K562 (cell line): ENCODE measurements at regions not wholly inside any gene's neighbourhood (a gene's known extent, or its start where the extent isn't known, plus 50 kb on each side); places are given as distances from the start of the nearest gene placed in this dataset.

ENCODE experiments used
- ATAC-seq: fragments of 200-7000 bp; cut with Tn5 transposase; 3 replicates; pipeline ENCODE4 v1.9.1; 2020; ENCODE audit warnings: moderate library complexity
- BruUV-seq: library from RNA; stranded (reverse); fragments of 400-500 nt; replicated peaks from 2 replicates; lab custom pipeline; 2021; lab: Mats Ljungman, UMichigan
- CTCF ChIA-PET: fragments of 300-600 bp; formaldehyde crosslinking; extraction: SDS; loops from one replicate; lab custom pipeline; 2021; ENCODE audit warnings: low intra/inter-chr PET ratio; lab: Yijun Ruan, JAX
- POLR2A ChIA-PET: fragments of 300-600, 350-650 bp; sonication (Branson Sonifier 250); formaldehyde crosslinking; extraction: SDS; loops from one replicate; lab custom pipeline; 2021; ENCODE audit warnings: antibody characterized with exemption, inconsistent platforms; lab: Yijun Ruan, JAX
- DNase-seq, 4 experiments: peaks; one replicate each; pipeline versions ENCODE4 v3.0.0 to v3.0.0-alpha.2; 2011 to 2018; ENCODE audit warnings: low spot score in 3 of 4, mixed read lengths in 3 of 4; ENCODE audit errors: extremely low read depth in 1 of 4
- FAIRE-seq: peaks from 2 replicates; lab custom pipeline; 2011; peaks lifted over from hg19 to GRCh38; lab: Jason Lieb, UNC
- H2AFZ ChIP-seq: 2 replicates; pipeline ENCODE4 v1.6.0; 2011; ENCODE audit warnings: low read depth, low read length, control low read depth, inconsistent platforms
- H3K27ac ChIP-seq: fragments of 200-600 bp; 3 replicates; pipeline ENCODE4 v1.8.0; 2011; ENCODE audit warnings: low read depth, mild to moderate bottlenecking, control low read depth, inconsistent platforms, low read length, moderate library complexity, mixed read lengths; ENCODE audit errors: extremely low read depth
- H3K27me3 ChIP-seq, 2 experiments: fragments of 300-600 bp in 1 of 2; 2 replicates in 1 of 2; 3 replicates in 1 of 2; pipeline versions ENCODE4 v1.6.0 to v1.8.0; 2011; ENCODE audit warnings: inconsistent platforms in 2 of 2, low read length in 2 of 2, mild to moderate bottlenecking in 1 of 2, mixed read lengths in 1 of 2, moderate library complexity in 1 of 2; ENCODE audit not compliant: control insufficient read depth in 2 of 2, insufficient read depth in 2 of 2
- H3K36me3 ChIP-seq: fragments of 300-600 bp; 3 replicates; pipeline ENCODE4 v1.8.0; 2011; ENCODE audit warnings: mild to moderate bottlenecking, low read length, inconsistent platforms; ENCODE audit not compliant: control insufficient read depth, insufficient read depth
- H3K4me1 ChIP-seq, 2 experiments: fragments of 200-600 bp in 1 of 2; replicated peaks in 1 of 2; 2 replicates in 1 of 2; 3 replicates in 1 of 2; pipeline versions ENCODE4 v1.5.1 to v1.8.0; 2011; ENCODE audit warnings: inconsistent platforms in 2 of 2, low read length in 2 of 2, mild to moderate bottlenecking in 1 of 2, mixed read lengths in 1 of 2, moderate library complexity in 1 of 2; ENCODE audit not compliant: control insufficient read depth in 2 of 2, insufficient read depth in 2 of 2
- H3K4me2 ChIP-seq: 2 replicates; pipeline ENCODE4 v1.6.1; 2011; ENCODE audit warnings: low read length, control low read depth, inconsistent platforms, mixed read lengths; ENCODE audit not compliant: insufficient read depth
- H3K4me3 ChIP-seq: fragments of 200-600 bp; sonication (generic), shearing (Covaris generic); 2 replicates; pipeline ENCODE4 v1.5.1; 2016; ENCODE audit warnings: control low read depth, inconsistent platforms
- H3K79me2 ChIP-seq: fragments of 200-600 bp; 3 replicates; pipeline ENCODE4 v1.8.0; 2011; ENCODE audit warnings: low read length, inconsistent platforms; ENCODE audit not compliant: control insufficient read depth, insufficient read depth
- H3K9ac ChIP-seq, 2 experiments: 2 replicates each; pipeline versions ENCODE4 v1.6.0 to v1.6.1; 2011; ENCODE audit warnings: low read depth in 2 of 2, low read length in 2 of 2, control low read depth in 1 of 2, inconsistent platforms in 1 of 2, mild to moderate bottlenecking in 1 of 2, mixed read lengths in 1 of 2; ENCODE audit not compliant: insufficient read depth in 1 of 2
- H3K9me1 ChIP-seq: one replicate; pipeline ENCODE4 v1.6.0; 2011; ENCODE audit warnings: inconsistent platforms, mild to moderate bottlenecking, low read length, moderate library complexity; ENCODE audit not compliant: control insufficient read depth, insufficient read depth
- H3K9me3 ChIP-seq: replicated peaks from 2 replicates; pipeline ENCODE4 v1.5.1; 2011; ENCODE audit warnings: low read depth, low read length, inconsistent platforms; ENCODE audit not compliant: control insufficient read depth, insufficient read depth
- H4K20me1 ChIP-seq: replicated peaks from 2 replicates; pipeline ENCODE4 v1.6.1; 2011; ENCODE audit warnings: low read length, inconsistent platforms, mixed read lengths; ENCODE audit not compliant: control insufficient read depth, insufficient read depth
- C11orf30 ChIP-seq: fragments of 450-650 bp; IDR thresholded peaks from 2 replicates; pipeline ENCODE4 v1.6.1; 2016; ENCODE audit warnings: low read depth, mild to moderate bottlenecking
- CBX3 ChIP-seq, 2 experiments: IDR thresholded peaks; 1 replicate in 1 of 2; 2 replicates in 1 of 2; pipeline ENCODE4 v1.6.1; 2012; ENCODE audit warnings: inconsistent platforms in 2 of 2, low read length in 2 of 2, borderline replicate concordance in 1 of 2, control low read depth in 1 of 2
- CTCFL ChIP-seq: IDR thresholded peaks from 2 replicates; pipeline ENCODE4 v1.6.1; 2011; ENCODE audit warnings: borderline replicate concordance, low read depth, mild to moderate bottlenecking, moderate library complexity, low read length; ENCODE audit not compliant: insufficient read depth, poor library complexity, severe bottlenecking
- DDX20 ChIP-seq: fragments of 450-650 bp; IDR thresholded peaks from 2 replicates; pipeline ENCODE4 v1.6.1; 2016; ENCODE audit warnings: missing genetic modification characterization, low read depth, mild to moderate bottlenecking, missing compliant biosample characterization, moderate library complexity
- ELK3 ChIP-seq: fragments of 450-650 bp; formaldehyde crosslinking; IDR thresholded peaks from 2 replicates; pipeline ENCODE4 v1.4.0; 2020; ENCODE audit warnings: mild to moderate bottlenecking
- MAFG ChIP-seq: fragments of 450-650 bp; conservative IDR thresholded peaks from 2 replicates; pipeline ENCODE4 v1.6.1; 2016; ENCODE audit warnings: missing genetic modification characterization, missing compliant biosample characterization
- MAFK ChIP-seq: IDR thresholded peaks from 2 replicates; pipeline ENCODE4 v1.6.1; 2011; ENCODE audit warnings: low read length, improper control_type of control experiment
- MEF2A ChIP-seq: IDR thresholded peaks from 2 replicates; pipeline ENCODE4 v1.6.1; 2011; ENCODE audit warnings: low read depth, mild to moderate bottlenecking, low read length, moderate library complexity; ENCODE audit not compliant: control insufficient read depth
- PTRF ChIP-seq: fragments of 450-650 bp; IDR thresholded peaks from 2 replicates; pipeline ENCODE4 v1.6.1; 2016; ENCODE audit warnings: mild to moderate bottlenecking, missing genetic modification characterization, missing compliant biosample characterization
- ZNF143 ChIP-seq: sonication (generic); formaldehyde crosslinking; IDR thresholded peaks from 2 replicates; pipeline ENCODE4 v1.9.0; 2022; ENCODE audit warnings: mild to moderate bottlenecking, missing genetic modification reagents
- ZNF316 ChIP-seq: fragments of 450-650 bp; IDR thresholded peaks from 2 replicates; pipeline ENCODE4 v1.6.1; 2016
- WGBS: fragments of 100-300 bp; shearing (Covaris generic); methylation state at CpG from one replicate; pipeline ENCODE4 v1.1.6; 2016; ENCODE audit warnings: low coverage, mixed read lengths; ENCODE audit not compliant: insufficient coverage; ENCODE audit errors: missing lambda C conversion rate; 5-methylcytosine and 5-hydroxymethylcytosine counted together
- in situ Hi-C: fragments of 300-500 bp; cut with MboI; formaldehyde crosslinking; loops from 4 replicates; pipeline ENCODE4 v1.15.0; 2018; ENCODE audit warnings: inconsistent platforms, mixed read lengths
- intact Hi-C: fragments of 100-400 bp; cut with micrococcal nuclease; formaldehyde crosslinking; loops from 2 replicates; pipeline ENCODE4 v1.14.2; 2022
- TF ChIP-seq, protein P1 (sequence below), 2 experiments: fragments of 450-650 bp in 1 of 2; sonication (generic) in 1 of 2; formaldehyde crosslinking in 1 of 2; IDR thresholded peaks in 1 of 2; conservative IDR thresholded peaks in 1 of 2; 2 replicates each; pipeline versions ENCODE4 v1.6.1 to v1.8.1; 2016 to 2023; ENCODE audit warnings: mild to moderate bottlenecking in 2 of 2, moderate library complexity in 2 of 2, inconsistent platforms in 1 of 2, missing genetic modification reagents in 1 of 2
- TF ChIP-seq, protein P2 (sequence below), 2 experiments: fragments of 450-650 bp in 1 of 2; IDR thresholded peaks; 2 replicates each; pipeline ENCODE4 v1.6.1; 2011 to 2017; ENCODE audit warnings: low read depth in 2 of 2, antibody characterized with exemption in 1 of 2, borderline replicate concordance in 1 of 2, low read length in 1 of 2, mild to moderate bottlenecking in 1 of 2, mixed read lengths in 1 of 2; ENCODE audit not compliant: control insufficient read depth in 1 of 2

- no peak for ATAC-seq
- H3K4me2 ChIP-seq: no peak overlapping the region
- no peak overlapping the region for H3K9ac ChIP-seq
- H3K9me1 ChIP-seq: no peaks in the 10 kb centered on the region
- intact Hi-C loops: no loop called here
- no TSS peak for BruUV-seq
- DNase-seq: no peak
- ChIA-PET POLR2A (no interaction called here), CTCF (no interaction called here)
- no peaks in the 10 kb centered on the region for H3K79me2 ChIP-seq
- no peak overlapping the region for H2AFZ ChIP-seq
- H4K20me1 ChIP-seq: no peaks in the 10 kb centered on the region
- no peak for FAIRE-seq
- no peaks in the 10 kb centered on the region for H3K4me1 ChIP-seq
- peaks cover 0 to 16% of the 10 kb centered on the region in 2 experiments; a peak in 2 of 5 replicates for H3K27me3 ChIP-seq
- no peaks in the 10 kb centered on the region for H3K36me3 ChIP-seq
- WGBS: 0% methylated on average over 16 of the region's 16 CpGs
- no peaks in the 10 kb centered on the region for H3K9me3 ChIP-seq
- no peak overlapping the region for H3K4me3 ChIP-seq
- in situ Hi-C loops: no loop called here
- H3K27ac ChIP-seq: no peak overlapping the region
- TF ChIP-seq, protein P1, sequence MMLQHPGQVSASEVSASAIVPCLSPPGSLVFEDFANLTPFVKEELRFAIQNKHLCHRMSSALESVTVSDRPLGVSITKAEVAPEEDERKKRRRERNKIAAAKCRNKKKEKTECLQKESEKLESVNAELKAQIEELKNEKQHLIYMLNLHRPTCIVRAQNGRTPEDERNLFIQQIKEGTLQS (IDR thresholded peaks at IDR 0.05): no peak
- TF ChIP-seq, protein P1 (CRISPR knock-in tag; conservative IDR thresholded peaks at IDR 0.05): no peak
- TF ChIP-seq ZNF316: peak; percentile 90
- TF ChIP-seq CBX3 (IDR thresholded peaks at IDR 0.05; ENCODE audit: borderline replicate concordance in 1 of 2, low read length in 2 of 2): no peak
- TF ChIP-seq ZNF143 (CRISPR knock-in tag): no peak
- TF ChIP-seq DDX20: no peak
- TF ChIP-seq MAFK: peak; percentile 97
- TF ChIP-seq C11orf30: peak; percentile 87
- no peak for TF ChIP-seq ELK3 (CRISPR knock-in tag)
- peak; percentile 88 for TF ChIP-seq MAFG
- TF ChIP-seq PTRF: no peak
- no peak for TF ChIP-seq CTCFL
- TF ChIP-seq MEF2A: no peak
- TF ChIP-seq, protein P2, sequence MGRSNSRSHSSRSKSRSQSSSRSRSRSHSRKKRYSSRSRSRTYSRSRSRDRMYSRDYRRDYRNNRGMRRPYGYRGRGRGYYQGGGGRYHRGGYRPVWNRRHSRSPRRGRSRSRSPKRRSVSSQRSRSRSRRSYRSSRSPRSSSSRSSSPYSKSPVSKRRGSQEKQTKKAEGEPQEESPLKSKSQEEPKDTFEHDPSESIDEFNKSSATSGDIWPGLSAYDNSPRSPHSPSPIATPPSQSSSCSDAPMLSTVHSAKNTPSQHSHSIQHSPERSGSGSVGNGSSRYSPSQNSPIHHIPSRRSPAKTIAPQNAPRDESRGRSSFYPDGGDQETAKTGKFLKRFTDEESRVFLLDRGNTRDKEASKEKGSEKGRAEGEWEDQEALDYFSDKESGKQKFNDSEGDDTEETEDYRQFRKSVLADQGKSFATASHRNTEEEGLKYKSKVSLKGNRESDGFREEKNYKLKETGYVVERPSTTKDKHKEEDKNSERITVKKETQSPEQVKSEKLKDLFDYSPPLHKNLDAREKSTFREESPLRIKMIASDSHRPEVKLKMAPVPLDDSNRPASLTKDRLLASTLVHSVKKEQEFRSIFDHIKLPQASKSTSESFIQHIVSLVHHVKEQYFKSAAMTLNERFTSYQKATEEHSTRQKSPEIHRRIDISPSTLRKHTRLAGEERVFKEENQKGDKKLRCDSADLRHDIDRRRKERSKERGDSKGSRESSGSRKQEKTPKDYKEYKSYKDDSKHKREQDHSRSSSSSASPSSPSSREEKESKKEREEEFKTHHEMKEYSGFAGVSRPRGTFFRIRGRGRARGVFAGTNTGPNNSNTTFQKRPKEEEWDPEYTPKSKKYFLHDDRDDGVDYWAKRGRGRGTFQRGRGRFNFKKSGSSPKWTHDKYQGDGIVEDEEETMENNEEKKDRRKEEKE (IDR thresholded peaks at IDR 0.05; ENCODE audit: borderline replicate concordance in 1 of 2, control insufficient read depth in 1 of 2, low read depth in 2 of 2, low read length in 1 of 2): no peak
Observed at GRCh38 chr11:130763087-130763980, 152.9 kb downstream of the SNX19 start.
